ENCODE measurements at regions not wholly inside any gene's neighbourhood (a gene's known extent, or its start where the extent isn't known, plus 50 kb on each side); places are given as distances from the start of the nearest gene placed in this dataset.
"Not testable (repeated sequence)": the region's sequence is repeated elsewhere in the genome, so short reads cannot be mapped to it uniquely, and the experiment has no call there.

DNA sequence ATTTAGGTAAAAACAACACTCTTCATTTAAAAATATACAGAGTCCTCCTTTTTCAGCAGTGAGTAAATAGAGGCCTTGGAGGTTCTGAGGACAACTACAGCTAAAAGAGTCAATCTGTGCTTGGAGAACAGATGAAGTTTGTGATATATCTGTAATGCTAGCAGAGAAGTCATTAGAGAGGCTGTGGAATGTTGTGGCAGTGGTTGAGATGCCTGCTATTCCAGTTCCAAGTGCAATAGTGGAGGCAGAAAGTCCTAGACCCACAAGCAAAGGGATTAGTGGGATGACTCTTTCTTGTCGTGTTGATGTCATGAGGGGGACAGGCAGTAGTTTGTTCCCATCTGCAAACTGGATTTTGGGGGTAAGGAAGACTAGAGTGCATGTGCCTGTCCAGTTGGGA, 62.1 kb upstream of the EZR start:
- not testable (repeated sequence) for DNase-seq

DNA sequence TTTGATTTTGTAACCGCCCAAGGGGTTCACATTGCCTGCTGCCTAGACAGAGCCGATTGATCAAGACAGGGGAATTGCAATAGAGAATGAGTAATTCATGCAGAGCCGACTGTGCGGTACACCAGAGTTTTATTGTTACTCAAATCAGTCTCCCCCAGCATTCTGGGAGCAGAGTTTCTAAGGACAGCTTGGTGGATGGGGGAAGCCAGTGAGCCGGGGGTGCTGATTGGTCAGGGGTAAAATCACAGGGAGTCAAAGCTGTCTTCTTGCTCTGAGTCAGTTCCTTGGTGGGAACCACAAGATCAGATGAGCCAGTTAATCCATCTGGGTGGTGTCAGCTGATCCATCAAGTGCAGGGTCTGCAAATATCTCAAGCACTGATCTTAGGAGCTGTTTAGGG, 60.0 kb upstream of the EZR start:
- DNase-seq, result peak; percentile 98

DNA sequence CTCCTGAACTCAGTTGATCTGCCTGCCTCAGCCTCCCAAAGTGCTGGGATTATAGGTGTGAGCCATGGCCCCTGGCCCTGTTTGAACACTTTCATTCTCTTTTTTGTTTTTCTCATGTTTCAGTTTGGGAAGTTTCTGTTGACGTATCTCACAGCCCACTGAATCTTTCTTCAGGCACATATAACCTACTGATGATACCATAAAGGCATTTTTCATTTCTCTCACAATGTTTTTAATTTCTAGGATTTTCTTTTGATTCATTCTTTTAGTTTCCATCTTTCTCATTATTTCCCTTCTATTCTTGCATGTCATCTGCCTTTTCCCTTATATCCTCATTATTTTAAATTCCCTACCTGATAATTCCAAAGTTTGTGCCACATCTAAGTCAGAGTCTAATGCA, 58.5 kb upstream of the EZR start:
- no peak for DNase-seq

DNA sequence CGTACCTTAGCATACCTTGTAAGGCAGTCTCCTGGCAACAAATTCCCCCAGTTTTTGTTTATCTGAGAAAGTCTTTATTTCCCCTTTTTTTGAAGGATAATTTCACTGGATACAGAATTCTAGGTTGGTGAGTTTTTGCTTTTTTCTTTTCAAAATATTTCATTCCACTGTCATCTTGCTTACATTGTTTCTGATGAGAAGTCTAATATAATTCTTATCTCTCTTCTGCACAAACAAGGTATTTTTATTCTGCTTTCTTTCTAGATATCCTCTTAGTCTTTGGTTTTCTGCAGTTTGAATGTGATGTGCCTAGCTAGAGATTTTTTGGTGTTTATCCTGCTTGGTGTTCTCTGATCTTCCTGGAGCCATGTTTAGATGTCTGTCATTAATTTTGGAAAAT, 57.7 kb upstream of the EZR start:
- no peak for DNase-seq

DNA sequence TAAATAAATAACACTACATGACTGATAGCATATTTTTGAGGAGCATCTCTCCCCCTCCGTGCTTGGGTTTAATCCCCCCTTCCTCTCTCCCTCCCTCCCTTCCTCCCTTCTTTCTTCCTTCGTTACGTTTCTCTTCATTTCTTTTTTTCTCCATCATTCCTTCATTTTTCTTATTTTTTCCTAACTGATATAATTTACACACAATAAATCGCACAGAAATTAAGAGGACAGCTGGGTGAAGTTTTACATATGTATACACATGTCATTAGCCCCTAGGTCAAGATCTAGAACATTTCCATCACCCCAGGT, 51.4 kb upstream of the EZR start:
- no peak for DNase-seq

DNA sequence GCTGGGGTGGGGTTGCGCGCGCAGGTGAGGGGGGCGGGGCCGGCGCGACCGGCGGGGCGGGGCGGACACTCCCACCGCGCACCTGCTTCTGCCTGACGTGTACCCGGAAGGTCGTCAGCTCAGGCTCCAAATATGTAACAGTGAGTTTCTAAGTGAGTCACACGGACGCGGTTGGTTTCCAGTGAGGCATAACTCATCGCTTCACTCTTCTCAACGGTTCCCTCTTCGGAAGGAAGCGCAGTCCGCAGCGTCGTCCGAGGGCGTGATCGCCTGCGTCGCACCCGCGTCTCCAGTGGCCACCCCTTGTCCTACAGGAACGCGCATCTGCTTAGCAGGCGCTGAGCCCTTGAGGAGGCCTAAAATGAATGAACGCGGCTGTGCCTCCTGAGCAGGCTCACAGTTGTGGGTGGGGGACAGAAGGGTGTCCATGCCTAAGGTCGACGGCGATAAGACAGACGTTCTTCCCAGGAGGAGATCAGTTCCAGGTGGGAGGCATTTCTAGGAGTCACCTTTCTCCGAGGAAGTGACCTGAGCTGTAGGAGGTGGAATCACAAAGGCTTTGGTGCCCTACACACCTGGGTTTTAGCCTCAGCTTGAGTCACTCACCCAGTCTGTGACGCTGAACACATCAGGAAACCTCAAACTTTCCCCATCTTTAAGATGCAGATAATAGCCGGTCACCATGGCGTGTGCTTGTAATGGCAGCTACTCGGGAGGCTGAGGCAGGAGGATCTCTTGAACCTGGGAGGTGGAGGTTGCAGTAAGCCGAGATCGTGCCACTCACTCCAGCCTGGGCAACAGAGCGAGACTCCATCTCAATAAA, 50.9 kb upstream of the EZR start:
- peak; percentile 98 for DNase-seq

DNA sequence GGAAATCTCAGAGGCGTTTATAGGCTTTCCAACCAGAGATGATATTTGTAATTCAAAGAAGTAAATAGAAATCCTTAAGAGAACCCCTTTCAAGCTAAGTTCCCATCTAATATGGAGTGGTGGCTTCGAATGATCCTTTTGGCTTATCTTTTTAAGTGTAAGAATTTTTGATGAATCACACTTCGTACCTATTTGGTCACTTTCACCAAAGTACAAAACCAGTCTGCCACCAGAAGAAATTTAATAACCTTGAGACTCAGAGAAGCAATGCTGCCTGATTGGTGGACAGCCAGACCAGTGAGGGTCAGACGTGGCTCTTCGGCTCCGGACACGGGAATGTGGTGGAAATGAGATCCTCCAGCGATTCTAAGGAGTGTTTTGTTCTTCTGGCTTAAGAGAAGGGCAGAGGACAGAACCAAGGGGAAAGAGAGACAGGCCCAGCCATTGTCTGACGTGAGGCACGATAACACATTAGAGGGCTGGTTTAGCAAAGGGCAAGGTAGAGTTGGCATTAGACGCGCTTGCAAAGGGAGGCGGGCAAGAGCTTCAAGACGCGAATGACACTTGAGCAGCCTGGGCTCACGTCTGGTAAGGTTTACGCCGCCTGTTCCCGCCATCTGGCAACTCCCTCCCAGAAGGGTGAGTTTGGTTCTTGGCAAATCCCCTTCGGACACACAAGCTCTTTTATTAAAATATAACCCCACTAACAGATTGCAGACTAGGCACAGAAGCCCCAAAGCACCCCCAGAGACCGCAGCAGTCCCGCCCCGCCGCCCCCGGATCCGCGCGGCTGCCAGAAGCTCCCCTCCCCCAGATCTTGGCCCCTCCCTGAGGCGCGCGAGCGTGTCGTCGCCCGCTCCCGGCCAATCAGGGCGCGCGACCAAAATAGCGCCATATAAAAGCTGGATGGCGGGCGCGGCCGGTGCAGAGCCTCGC, 50.0 kb upstream of the EZR start:
- no peak for DNase-seq
